ENCODE measurements at regions not wholly inside any gene's neighbourhood (a gene's known extent, or its start where the extent isn't known, plus 50 kb on each side); places are given as distances from the start of the nearest gene placed in this dataset.
A peak's percentile ranks its signal among the peaks of the same experiment; 100 is the strongest.

DNA sequence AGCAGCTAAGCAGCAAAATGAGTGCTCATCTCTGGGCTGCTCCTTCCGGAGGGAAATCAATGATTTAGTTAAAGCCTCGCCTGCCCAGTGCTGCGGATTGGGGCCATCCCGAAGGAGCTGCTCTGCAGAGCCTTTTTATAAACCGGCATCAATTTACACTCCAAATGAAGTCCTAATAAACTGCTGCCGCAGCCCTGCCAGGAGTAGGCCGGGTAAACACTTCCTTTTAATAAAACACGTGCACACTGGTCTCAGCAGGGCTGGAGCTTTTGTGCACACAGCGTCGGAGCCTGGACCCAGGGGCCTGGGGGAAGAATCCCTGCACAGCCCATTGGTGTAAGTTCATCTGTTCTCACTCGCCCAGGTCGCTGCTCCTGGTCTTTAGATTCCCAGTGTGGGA is 79.6 kb upstream of the HS3ST2 start:
- TF ChIP-seq, protein P1, sequence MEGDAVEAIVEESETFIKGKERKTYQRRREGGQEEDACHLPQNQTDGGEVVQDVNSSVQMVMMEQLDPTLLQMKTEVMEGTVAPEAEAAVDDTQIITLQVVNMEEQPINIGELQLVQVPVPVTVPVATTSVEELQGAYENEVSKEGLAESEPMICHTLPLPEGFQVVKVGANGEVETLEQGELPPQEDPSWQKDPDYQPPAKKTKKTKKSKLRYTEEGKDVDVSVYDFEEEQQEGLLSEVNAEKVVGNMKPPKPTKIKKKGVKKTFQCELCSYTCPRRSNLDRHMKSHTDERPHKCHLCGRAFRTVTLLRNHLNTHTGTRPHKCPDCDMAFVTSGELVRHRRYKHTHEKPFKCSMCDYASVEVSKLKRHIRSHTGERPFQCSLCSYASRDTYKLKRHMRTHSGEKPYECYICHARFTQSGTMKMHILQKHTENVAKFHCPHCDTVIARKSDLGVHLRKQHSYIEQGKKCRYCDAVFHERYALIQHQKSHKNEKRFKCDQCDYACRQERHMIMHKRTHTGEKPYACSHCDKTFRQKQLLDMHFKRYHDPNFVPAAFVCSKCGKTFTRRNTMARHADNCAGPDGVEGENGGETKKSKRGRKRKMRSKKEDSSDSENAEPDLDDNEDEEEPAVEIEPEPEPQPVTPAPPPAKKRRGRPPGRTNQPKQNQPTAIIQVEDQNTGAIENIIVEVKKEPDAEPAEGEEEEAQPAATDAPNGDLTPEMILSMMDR (IDR thresholded peaks at IDR 0.05), result no peak
- intact Hi-C loops (cut with DNase I), result loop anchor here in 1 of 2 donors (5.0 kb wide), 1 partner anchor 48 kb away; no protein-coding TSS in a partner anchor
- H3K36me3 ChIP-seq (ENCODE audit: insufficient read depth in 1 of 2, low read depth in 1 of 2), result no peaks in the 10 kb centered on the region
- no peaks in the 10 kb centered on the region for H3K27me3 ChIP-seq (ENCODE audit: insufficient read depth in 3 of 3, low read length in 2 of 3)
- no peaks in the 10 kb centered on the region for H3K9me3 ChIP-seq
- DNase-seq, result no peak
- H3K27ac ChIP-seq, result no peak overlapping the region
- peak in 2 of 4 donors; percentile 56 to 58 for ATAC-seq
- H3K4me3 ChIP-seq, result no peak overlapping the region
- WGBS, 3 donors, result 14 to 30% (median 18%) methylated on average over 12 of the region's 12 CpGs
- peaks cover 22% of the 10 kb centered on the region for H3K4me1 ChIP-seq

- no peak overlapping the region for H3K27ac ChIP-seq
- H3K36me3 ChIP-seq (ENCODE audit: insufficient read depth in 1 of 2, low read depth in 1 of 2), result no peaks in the 10 kb centered on the region
- no peaks in the 10 kb centered on the region for H3K9me3 ChIP-seq
- H3K4me3 ChIP-seq, result no peak overlapping the region
- no peak for DNase-seq
- TF ChIP-seq, protein P1 (IDR thresholded peaks at IDR 0.05), result no peak
- no peak for ATAC-seq
- WGBS, 3 donors, result 24 to 38% (median 32%) methylated on average over 1 of the region's 1 CpG
- intact Hi-C loops (cut with DNase I), result no loop called here
- H3K27me3 ChIP-seq (ENCODE audit: insufficient read depth in 3 of 3, low read length in 2 of 3), result no peaks in the 10 kb centered on the region
- H3K4me1 ChIP-seq, result peaks cover 23% of the 10 kb centered on the region
Observed at GRCh38 chr16:22736791-22737190, 77.2 kb upstream of the HS3ST2 start.

GRCh38 chr16:22739077-22739476 is 74.9 kb upstream of the HS3ST2 start:
- no peaks in the 10 kb centered on the region for H3K27me3 ChIP-seq (ENCODE audit: insufficient read depth in 3 of 3, low read length in 2 of 3)
- no peak for DNase-seq
- H3K9me3 ChIP-seq, result no peaks in the 10 kb centered on the region
- no peak overlapping the region for H3K27ac ChIP-seq
- H3K4me3 ChIP-seq, result no peak overlapping the region
- WGBS, 3 donors, result 21 to 41% (median 23%) methylated on average over 3 of the region's 3 CpGs
- H3K36me3 ChIP-seq (ENCODE audit: insufficient read depth in 1 of 2, low read depth in 1 of 2), result no peaks in the 10 kb centered on the region
- TF ChIP-seq, protein P1 (IDR thresholded peaks at IDR 0.05), result no peak
- peak; percentile 46 to 78 (median 69) for ATAC-seq
- H3K4me1 ChIP-seq, result peaks cover 16% of the 10 kb centered on the region
- intact Hi-C loops (cut with DNase I), result no loop called here

DNA sequence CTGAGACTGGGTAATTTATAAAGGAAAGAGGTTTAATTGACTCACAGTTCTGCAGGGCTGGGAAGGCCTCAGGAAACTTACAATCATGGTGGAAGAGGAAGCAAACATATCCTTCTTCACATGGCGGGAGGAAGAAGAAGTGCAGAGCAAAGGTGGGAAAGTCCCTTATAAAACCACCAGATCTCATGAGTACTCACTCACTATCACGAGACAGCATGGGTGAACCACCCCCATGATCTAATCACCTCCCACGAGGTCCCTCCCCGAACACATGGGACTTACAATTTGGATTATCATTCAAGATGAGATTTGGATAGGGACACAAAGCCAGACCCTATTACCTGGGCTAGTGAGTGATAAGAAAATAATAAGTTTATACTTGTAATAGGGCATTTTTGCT is 70.6 kb upstream of the HS3ST2 start:
- TF ChIP-seq, protein P1 (IDR thresholded peaks at IDR 0.05), result no peak
- Histone ChIP-seq H3K9me3 (peaks cover 9% of the 10 kb centered on the region), H3K36me3 (ENCODE audit: insufficient read depth in 1 of 2, low read depth in 1 of 2) (no peaks in the 10 kb centered on the region), H3K27me3 (ENCODE audit: insufficient read depth in 3 of 3, low read length in 2 of 3) (no peaks in the 10 kb centered on the region), H3K27ac (no peak overlapping the region), H3K4me1 (peaks cover 10% of the 10 kb centered on the region), H3K4me3 (no peak overlapping the region)
- 72 to 79% (median 77%) methylated on average over 4 of the region's 4 CpGs for WGBS, 3 donors
- no peak for DNase-seq
- ATAC-seq, result no peak
- intact Hi-C loops (cut with DNase I), result no loop called here

- 36 to 43% (median 39%) methylated on average over 5 of the region's 5 CpGs for WGBS, 3 donors
- intact Hi-C loops (cut with DNase I), result no loop called here
- ATAC-seq, result no peak
- no peak for DNase-seq
- H3K27me3 ChIP-seq (ENCODE audit: insufficient read depth in 3 of 3, low read length in 2 of 3), result no peaks in the 10 kb centered on the region
- H3K9me3 ChIP-seq, result peaks cover 6% of the 10 kb centered on the region
- H3K4me3 ChIP-seq, result no peak overlapping the region
- no peak overlapping the region for H3K27ac ChIP-seq
- H3K4me1 ChIP-seq, result no peaks in the 10 kb centered on the region
- H3K36me3 ChIP-seq (ENCODE audit: insufficient read depth in 1 of 2, low read depth in 1 of 2), result no peaks in the 10 kb centered on the region
- TF ChIP-seq, protein P1 (IDR thresholded peaks at IDR 0.05), result no peak
Observed at GRCh38 chr16:22751104-22751667, 62.8 kb upstream of the HS3ST2 start.
